Activated CD8-positive, alpha-beta memory T cell treated with anti-CD3 and anti-CD28 coated beads for 4 hours (primary cell): ENCODE measurements at regions not wholly inside any gene's neighbourhood (a gene's known extent, or its start where the extent isn't known, plus 50 kb on each side); places are given as distances from the start of the nearest gene placed in this dataset.

Source experiments
- DNase-seq, 2 donors: peaks; one replicate each; pipeline ENCODE4 v3.0.0-alpha.2; 2020; ENCODE audit warnings: low read depth in 2 of 2

DNA sequence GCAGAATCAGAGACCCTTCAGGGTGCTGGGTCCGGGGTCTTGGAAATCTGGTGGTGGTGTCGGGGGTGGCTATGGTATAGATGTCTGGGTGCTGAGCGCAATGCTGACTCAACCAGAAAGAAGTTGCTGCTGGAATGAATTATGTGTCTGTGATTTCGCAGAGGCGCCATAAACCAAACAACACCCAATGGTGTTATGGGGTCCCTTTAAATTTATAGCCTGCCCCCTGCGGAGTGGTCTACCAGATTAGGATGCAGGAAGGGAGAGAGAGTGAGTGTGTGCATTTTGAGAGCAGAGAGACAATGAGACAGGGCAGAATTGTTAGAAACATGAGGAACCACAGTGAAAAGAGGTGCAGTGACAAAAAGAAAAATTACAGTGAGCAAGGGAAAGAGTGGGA, 100.7 kb upstream of the CDH11 start:
- no peak for DNase-seq

DNA sequence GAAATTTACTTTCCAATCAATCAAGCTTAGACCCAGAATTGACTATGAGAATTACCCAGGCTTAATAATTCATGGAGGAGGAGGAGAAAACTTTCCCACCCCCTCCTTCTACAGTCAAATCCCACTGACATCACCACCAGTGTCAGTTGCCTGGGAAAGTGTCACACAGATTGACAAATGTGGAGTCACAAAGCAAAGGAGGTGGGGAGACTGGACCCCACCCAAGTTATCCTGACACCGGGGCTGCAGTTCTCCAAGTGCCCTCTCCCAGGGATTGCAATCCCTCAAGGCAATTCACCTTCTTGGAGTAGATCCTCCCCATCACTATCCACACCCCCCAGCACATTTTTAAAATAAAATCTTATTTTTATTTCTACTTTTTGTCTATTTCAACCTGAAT, 100.2 kb upstream of the CDH11 start:
- no peak for DNase-seq

DNA sequence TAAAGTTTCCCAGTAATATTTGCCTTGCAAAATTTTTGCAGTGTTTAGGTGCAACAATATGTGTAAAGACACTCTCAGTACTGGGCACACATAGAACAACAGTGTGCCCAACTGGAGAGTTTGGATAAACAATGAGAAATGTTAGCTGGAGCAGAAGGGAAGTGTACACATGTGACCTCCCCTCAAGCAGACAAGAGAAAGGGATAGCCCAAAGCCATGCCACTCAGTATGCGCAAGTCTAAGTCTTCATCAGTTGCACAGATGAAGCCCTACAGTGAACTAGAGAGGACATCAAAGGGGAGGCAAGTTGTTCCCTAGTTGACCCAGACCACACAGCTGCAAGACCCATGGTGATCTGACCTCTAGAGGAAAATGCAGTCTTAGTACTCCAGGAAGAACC, 97.9 kb upstream of the CDH11 start:
- no peak for DNase-seq

DNA sequence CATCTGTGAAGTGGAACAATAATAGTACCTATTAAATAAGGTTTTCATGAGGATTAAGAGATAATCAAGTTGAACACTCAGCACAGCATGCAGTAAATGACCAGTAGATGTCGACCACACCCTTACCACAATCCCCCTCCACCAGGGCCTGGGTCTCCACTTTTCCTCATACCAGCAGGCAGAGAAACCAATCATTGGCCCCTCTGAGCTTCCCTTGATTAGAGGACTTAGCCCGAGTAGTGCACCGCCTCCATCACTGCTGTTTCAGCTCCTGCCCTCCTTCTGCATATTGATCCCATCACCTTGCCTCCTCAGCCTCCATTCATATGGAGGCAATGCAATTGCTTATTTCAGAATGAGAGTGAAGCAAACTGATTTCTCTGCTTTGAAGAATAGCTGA, 96.5 kb upstream of the CDH11 start:
- no peak for DNase-seq

DNA sequence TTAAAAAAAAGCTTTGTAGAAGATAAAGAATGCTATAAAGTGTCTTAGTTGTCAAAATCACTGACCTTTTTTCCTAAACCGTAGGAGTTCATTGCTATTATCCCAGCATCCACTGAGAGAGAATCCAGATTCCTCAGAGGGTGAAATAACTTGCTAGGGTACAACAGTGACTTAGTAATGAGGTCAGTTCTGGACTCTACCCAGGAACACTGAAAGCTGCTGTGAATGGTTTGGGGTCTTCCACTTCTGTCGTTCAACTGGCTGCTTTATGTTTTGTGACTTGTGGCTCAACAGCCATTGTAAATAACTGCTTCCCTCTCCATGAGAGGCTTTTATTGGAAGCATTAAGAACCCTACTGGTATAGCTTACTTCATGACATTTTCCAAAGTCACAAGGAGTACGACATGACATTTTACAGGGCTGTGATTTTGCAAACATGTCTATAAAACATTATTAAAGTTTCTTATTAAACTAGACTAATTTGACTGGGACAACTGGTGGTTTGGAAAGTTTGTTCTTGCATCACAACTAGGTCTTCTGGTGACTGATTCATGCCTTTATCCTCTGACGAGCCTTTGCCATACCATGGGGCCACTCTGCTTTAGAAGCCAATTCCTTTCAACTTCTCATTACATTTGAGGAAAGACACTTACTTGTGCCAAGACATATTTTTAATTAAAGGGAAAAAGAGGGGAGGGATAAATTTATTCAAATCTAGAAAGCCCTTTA, 92.2 kb upstream of the CDH11 start:
- DNase-seq = no peak

DNA sequence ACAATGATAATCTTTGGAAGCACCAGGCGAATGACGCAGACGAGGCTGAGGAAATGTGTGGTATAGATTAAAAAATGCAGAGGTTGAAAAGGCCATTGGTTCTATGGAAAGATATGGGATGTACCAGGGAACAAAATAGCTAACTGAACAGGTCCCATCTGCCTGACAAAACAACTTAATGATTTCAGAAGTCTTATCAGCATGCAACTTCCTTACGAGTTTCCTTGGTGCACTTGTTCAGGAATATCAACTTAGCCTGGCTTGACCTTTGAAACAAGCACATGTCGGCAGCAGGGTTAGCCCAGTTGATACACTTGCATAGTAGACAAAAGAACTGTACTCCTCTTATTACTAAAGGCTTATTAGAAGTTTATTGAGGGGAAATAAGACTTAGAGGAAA, 90.9 kb upstream of the CDH11 start:
- DNase-seq = no peak

DNA sequence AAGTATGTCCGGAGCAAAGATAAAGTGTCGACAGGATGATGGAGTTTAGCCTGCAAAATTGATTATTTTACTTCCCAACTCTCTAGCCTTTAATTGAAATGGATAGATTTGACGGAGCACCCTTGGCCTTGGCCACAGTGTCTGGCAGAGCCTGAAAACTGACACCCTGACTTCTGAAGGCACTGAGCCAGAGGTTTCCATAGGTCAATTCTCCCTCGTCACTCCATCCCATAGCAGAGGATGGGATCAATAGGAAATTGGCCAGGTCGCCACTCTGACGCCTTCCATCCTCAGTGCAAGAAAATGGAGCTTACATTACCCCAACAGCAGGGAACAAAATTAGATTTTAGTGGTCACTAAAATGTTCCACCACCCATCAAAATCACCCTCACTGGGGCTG, 90.4 kb upstream of the CDH11 start:
- no peak for DNase-seq

DNA sequence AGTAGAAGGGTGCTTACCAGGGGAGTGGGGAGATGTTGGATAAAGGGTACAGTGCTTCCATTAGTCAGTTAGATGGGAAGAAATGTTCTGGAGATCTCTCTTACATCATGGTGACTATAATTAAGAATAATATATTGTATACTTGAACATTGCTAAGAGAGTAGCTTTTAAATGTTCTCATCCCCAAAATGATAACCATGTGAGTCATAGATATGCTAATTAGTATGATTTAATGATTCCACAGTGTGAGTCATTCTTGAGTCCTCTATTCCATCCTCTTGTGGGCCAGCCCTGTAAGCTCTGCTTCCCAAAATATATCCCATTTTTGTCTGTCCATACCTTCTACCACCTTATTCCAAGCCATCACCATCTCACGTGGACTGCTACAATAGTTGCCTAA, 80.6 kb upstream of the CDH11 start:
- DNase-seq = no peak

DNA sequence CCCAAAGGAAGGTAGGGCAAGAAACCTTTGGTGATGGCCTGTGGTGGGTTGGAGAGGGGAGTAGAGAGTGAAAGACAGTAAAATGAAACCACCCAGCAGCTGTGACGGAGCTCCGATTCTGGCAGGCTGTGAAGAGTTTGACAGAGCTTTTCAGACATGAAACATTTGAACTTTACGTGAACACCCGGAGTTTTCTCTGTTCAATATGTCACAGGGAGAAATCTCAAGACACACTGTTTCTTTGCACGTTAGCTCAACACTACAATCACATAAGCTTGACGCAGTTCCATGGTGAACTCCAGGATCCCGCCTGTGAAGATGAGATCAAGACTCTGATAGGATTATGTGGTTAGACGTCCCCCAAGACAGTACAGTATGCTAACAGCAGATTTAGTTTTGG, 79.6 kb upstream of the CDH11 start:
- DNase-seq = no peak

DNA sequence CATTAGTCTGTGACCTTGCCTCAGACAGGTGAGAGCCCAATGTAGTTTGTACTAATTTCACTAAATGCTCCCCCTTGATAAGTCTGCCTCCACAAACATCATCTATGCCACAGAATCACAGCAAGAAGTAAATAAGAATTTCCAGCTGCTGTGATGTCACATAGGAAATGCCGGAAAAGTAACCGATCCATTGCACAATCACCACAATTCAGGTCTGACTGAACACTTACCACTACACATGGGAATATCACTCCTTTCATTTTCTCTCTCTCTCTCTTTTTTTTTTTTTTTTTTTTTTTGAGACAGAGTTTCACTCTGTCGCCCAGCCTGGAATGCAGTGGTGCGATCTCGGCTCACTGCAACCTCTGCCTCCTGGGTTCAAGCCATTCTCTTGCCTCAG, 79.0 kb upstream of the CDH11 start:
- DNase-seq = no peak

DNA sequence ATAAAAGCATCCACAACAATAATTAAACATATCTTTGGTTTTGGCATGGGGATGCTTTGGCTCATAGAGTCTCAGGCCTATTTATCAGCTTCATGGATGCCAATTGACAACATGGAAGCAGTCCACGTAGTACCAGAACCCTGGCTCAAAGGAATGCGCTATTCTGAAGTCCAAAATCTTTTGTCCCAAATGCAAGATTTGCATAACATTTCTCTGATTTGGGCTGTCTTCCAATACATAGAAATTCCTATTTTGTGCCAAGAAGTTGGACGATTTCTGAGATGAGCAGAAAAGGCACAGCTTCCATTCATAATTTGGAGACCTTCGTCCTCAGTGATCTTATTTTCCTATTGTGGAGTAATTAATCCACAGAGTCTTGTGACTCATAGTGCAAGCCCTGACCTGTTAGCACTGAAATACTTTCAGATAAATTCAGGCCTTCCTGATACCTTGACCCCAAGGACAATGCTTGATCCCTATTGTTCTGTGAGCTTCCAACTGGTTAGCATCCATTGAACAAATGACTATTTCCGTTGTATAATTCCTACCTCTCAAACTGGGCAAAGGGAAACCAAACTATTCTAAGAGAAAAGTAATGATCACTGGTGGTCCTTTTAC, 78.4 kb upstream of the CDH11 start:
- no peak for DNase-seq

DNA sequence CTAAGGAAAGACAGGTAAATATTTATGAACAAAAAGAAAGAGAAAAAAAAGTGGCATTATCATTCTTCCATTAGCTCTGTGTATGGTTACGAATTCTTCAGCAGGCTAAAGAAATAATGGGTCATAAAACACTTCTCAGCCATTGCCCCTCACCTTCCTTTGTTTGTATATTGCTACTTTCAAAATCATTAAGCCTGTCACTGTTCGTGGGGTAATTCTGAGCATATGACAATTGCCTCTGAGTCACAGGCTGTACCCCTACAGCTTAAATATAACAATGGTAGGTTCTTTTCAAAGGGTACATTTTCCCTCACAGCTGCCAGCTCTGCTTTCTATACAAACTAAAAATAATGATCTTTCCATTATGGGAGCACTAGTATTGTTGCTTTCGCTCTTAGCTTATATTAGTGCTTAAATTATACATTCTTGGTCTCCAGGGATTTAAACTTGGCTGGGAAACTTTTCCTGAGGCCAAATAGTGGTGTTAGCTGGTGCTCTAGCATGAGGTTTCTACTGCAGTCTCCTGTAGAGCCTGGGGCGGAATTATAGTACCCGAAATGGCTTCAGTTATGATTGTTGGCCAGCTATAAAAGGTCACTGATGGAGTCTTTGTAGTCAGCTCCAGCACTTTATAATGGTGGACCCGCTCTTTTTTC, 74.7 kb upstream of the CDH11 start:
- no peak for DNase-seq

DNA sequence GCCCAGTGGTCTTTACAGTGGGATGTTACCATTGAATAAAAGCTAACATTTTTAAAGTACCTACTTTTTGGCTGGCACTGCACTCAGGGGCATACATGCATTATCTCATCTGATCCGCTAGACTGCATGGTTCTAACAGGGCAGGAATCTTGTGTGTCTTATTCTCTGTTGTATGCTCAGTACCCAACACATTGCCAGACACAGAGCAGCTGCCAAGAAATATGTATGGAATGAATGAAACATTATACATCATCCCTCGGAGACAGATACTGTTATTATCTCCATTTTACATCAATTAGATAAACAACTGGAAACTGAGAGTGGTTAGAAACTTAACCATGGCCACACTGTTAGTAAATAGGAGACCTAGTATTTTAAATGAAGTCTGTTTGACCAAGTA, 74.1 kb upstream of the CDH11 start:
- DNase-seq = no peak

DNA sequence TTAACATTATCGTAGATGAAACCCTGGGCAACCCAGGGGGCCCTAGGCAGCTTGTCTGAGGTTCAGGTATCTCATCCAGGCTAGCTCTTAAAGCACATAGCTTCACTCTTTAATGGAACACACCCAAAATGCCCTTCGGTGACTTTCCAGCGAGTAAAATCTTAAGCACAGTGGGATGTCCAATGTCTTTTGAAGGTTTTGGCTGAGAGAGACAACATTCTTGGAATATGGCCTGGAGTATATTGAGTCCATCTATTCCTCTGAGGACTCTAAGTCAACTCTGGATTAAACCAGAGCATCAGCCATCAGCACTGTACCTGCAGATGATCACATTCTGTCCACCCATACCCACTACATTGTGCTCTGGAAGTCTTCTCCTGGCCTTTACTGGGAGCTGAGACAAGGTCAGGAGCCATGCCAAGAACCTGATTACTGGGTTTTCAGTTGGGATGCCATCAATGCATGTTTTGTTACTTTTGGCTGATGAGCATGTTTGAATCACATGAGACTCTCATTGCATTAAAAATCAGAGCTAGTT, 63.4 kb upstream of the CDH11 start:
- no peak for DNase-seq

DNA sequence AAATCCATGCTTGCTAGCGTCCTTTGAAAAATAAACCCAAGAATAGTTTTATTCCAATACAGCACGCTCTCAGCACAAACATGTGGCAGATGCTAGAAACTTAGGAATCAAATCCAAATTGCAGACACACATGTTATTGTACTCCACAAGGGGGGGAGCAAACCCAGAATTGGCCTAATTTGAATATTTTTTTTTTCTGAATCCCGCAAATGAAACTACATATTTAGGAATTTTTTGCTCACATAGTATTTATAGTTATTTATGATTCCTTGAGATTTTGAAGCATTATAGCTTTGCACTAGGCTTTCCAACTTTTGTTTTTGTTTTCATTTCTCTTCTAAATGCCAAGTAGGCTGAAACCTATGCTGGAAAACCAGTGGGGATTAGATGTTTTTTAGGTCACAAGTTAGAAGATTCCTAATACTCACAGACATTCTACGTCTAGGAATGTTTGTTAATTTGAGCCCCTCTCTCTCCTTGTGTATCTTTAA, 59.3 kb upstream of the CDH11 start:
- no peak for DNase-seq

DNA sequence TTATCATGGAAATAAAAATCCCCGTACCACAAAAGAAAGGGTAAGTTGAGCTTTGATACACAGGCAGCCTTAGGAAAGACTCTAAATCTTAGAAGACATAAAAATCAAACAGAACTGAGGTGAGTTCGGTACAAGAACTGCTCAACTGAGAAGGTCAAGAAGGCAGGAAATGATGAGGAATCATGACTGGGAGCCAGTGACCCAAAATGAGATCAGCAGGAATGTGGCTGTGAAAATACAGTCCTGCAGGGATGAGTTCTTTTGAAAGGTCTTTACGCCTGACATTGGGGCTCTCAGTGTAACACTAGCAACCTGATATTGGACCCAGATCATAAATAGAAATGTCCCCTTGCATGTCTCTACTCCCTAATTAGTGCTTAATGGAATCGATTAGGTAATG, 56.3 kb upstream of the CDH11 start:
- no peak for DNase-seq

DNA sequence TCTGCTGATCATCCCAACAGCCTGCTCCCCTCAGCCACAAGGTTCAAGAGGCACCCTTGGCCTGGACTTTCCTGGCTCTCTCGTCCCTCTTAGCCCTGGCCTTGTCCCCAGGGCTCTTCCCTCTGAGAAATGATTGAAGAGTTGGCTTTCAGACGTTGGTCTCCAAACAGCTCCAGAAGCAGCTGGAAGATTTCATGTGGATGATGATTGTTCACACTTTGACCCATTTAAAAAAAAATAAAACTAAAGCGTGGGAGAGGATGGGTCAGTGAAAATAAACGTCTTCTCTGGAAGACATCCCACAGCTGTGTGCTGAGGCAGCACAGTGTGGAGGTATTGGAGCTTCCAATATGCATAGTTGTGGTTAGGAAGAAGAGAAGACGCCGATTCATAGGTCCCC, 54.7 kb upstream of the CDH11 start:
- no peak for DNase-seq

DNA sequence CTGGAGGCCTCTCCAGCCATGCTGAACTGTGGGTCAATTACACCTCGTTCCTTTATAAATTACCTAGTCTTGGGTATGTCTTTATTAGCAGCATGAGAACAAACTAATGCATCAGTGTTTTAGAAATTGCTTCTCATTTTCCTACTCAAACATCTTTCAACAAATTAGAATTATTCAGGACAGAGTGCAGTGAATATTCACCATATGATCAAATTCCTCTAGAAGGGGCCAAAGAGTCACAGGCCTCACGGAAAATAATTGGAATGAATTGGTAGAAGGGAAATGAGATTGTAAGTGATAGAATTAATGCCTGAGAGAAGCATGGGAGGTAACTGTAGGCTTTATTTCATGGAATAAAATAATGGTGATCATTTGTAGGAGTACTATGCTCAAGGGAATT, 50.5 kb upstream of the CDH11 start:
- no peak for DNase-seq
